ENCODE measurements at regions not wholly inside any gene's neighbourhood (a gene's known extent, or its start where the extent isn't known, plus 50 kb on each side); places are given as distances from the start of the nearest gene placed in this dataset.

- Mint-ChIP-seq H3K9me3 (peaks cover 0 to 23% of the 10 kb centered on the region in 2 experiments; a peak in 2 of 5 replicates), H3K4me1 (no peaks in the 10 kb centered on the region), H3K36me3 (ENCODE audit: insufficient read depth in 1 of 3, low read depth in 3 of 3) (peaks cover 0 to 14% (median 0%) of the 10 kb centered on the region in 3 experiments; a peak in 2 of 7 replicates), H3K27ac (no peak overlapping the region), H3K4me3 (no peak overlapping the region), H3K27me3 (ENCODE audit: low read depth) (peaks cover 2% of the 10 kb centered on the region)
- no peak overlapping the region for H3K14ac ChIP-seq (ENCODE audit: insufficient read depth, low read length)
- no peak overlapping the region for H2BK20ac ChIP-seq (ENCODE audit: low read depth, low read length, poor library complexity, severe bottlenecking)
- H3K4ac ChIP-seq (ENCODE audit: low read depth, low read length): no peak overlapping the region
- H3K23me2 ChIP-seq (ENCODE audit: insufficient read length, low read depth, low read length, poor library complexity, severe bottlenecking): no peaks in the 10 kb centered on the region
- no peak overlapping the region for H3K18ac ChIP-seq (ENCODE audit: insufficient read length, low read depth, low read length)
- no peaks in the 10 kb centered on the region for H4K20me1 ChIP-seq (ENCODE audit: control insufficient read depth, insufficient read depth, insufficient read length)
- H3K9me3 ChIP-seq (ENCODE audit: control insufficient read depth, low read depth, low read length): no peaks in the 10 kb centered on the region
- no peak overlapping the region for H2BK5ac ChIP-seq (ENCODE audit: insufficient read length, low read length)
- H3K23ac ChIP-seq (ENCODE audit: insufficient read length, low read depth, low read length): no peak overlapping the region
- no peak overlapping the region for H2BK120ac ChIP-seq (ENCODE audit: low read depth, low read length, poor library complexity, severe bottlenecking)
- no peak overlapping the region for H3K56ac ChIP-seq (ENCODE audit: insufficient read length, low read depth, low read length)
- H3K79me1 ChIP-seq (ENCODE audit: insufficient read depth, low read depth, low read length, poor library complexity, severe bottlenecking): no peaks in the 10 kb centered on the region
- H3T11ph ChIP-seq (ENCODE audit: low read length): no peak overlapping the region
- no peak overlapping the region for H3K27ac ChIP-seq (ENCODE audit: insufficient read length, low read depth, low read length)
- DNase-seq: no peak
- TF ChIP-seq CTCF (conservative IDR thresholded peaks at IDR 0.05): no peak
- no peak overlapping the region for H2BK12ac ChIP-seq (ENCODE audit: insufficient read length, low read depth, low read length)
- no peak overlapping the region for H4K91ac ChIP-seq (ENCODE audit: insufficient read length, low read depth, low read length)
- H4K5ac ChIP-seq (ENCODE audit: insufficient read length, low read depth, low read length): no peak overlapping the region
- no peaks in the 10 kb centered on the region for H3K79me2 ChIP-seq (ENCODE audit: insufficient read depth, low read length)
- WGBS (ENCODE audit: extremely low coverage, insufficient read length, low lambda C conversion rate): no CpG with 5 or more reads among the region's 2 CpGs
- no peak overlapping the region for H4K8ac ChIP-seq (replicated peaks; ENCODE audit: insufficient read length, low read depth, low read length)
- H2AK5ac ChIP-seq (ENCODE audit: insufficient read length, low read length): no peak overlapping the region
- no peaks in the 10 kb centered on the region for H3K4me1 ChIP-seq (ENCODE audit: insufficient read depth, low read length)
- H3K9ac ChIP-seq (ENCODE audit: extremely low read depth, insufficient read length, low read length): no peak overlapping the region
- H3K4me2 ChIP-seq (ENCODE audit: insufficient read depth, insufficient read length, low read length): no peak overlapping the region
- no peak overlapping the region for H2AFZ ChIP-seq (ENCODE audit: low read length)
- no peaks in the 10 kb centered on the region for H3K27me3 ChIP-seq (ENCODE audit: insufficient read depth, low read length)
- H2BK15ac ChIP-seq (ENCODE audit: low read depth, low read length): no peak overlapping the region
Measured at GRCh38 chr14:25303934-25304333, 254.0 kb upstream of the STXBP6 start.
